Stimulated activated CD4-positive, alpha-beta T cell treated with anti-CD3 and anti-CD28 coated beads, Interleukin-15, amount 100 ng/mL, for 48 hours (primary cell): ENCODE measurements at regions not wholly inside any gene's neighbourhood (a gene's known extent, or its start where the extent isn't known, plus 50 kb on each side); places are given as distances from the start of the nearest gene placed in this dataset.

ENCODE experiments used
- DNase-seq, 2 donors: peaks; one replicate each; pipeline ENCODE4 v3.0.0-alpha.2; 2020; ENCODE audit warnings: low read depth in 2 of 2

DNA sequence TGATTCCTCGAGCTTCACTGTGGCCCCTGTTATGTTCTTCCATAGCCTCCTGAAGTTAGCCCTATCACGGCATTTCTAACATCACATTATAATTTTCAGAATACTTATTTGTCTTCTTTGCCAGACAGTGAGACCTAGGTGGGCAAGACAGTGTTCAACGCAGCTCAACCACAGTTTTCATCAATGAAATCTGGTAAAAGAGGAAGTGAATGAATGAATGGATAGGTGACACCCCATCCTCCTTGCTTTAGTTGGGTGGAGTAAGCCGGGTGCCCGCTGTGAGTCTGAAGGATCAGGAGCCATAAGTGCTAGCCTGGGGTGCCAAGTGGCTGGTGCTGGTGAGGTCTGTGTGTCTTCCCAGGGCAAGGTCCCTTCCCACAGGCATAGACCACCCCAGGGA lies 60.2 kb upstream of the MTNR1B start:
- no peak for DNase-seq

DNA sequence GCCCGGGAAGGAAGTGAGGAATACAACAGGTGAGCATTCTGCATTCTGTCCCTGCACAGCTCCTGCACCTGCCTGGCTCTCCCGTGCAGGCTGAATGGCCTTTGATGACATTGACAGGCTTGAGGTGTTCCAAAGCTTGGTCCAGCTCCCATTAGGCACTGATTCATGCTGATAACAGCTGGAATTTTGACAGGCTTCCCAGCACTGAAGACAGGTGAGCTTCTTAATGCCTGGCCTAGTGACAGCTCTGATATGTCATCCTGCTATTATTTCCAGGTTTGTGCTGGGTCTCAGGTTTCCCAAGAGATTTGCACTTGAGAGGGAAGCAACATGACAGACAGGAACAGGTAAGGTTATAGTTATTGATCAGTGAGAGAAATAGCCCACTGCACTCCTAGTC lies 58.0 kb upstream of the MTNR1B start:
- DNase-seq, result no peak

DNA sequence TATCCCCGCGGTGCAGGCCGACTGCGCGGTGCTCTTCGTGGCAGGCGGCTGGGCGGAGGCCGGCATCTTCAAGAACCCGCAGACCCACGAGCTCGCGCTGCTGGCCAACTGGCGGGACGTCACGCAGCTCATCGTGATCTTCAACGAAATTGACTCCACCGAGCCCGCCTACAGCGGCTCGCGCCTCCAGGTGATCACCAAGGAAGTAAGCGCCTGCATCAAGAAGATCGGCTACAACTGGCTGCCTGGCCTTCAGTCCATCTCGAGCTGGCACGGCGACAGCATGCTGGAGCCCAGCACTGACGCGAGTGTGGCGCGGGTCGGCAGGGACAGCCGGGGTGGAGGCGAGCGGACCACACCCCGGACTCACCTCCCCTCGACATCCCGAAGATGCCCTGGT lies 53.9 kb upstream of the MTNR1B start:
- no peak for DNase-seq

DNA sequence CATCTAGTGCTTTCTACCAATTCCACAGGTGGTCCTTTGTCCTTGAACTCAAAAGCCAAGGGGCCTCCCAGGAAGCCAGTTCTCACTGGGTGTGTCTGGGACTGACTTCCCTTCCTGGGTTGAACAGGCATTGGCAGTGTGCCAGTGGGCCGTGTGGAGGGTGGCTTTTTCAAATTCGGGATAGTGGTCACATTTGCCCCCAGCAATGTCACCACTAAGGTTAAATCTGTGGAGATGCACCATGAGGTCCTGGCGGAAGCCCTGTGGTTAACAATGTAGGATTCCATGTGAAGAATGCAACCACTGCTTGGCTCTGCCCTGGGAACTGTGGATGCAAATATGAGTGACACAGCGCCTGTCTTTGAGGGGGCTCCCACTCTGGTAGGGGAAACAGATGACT lies 53.2 kb upstream of the MTNR1B start:
- DNase-seq, result no peak

DNA sequence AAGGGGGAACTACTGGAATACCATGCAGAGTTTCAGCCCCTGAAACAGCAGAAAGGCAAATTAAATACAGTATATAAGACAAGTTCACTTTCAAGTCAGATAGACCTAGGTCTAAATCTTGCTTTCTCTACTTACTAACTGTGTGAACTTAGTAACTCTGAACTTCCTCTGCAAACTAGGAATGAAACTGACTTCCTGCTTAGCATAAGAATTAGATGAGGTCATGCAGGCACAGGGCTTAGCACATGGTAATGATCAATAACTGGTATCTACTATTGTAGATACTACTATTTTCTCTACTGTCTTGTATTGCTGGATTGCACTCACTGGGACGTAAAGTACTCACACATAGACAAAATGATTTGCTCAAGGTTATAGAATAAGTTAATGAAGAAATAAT lies 51.5 kb upstream of the MTNR1B start:
- no peak for DNase-seq

DNA sequence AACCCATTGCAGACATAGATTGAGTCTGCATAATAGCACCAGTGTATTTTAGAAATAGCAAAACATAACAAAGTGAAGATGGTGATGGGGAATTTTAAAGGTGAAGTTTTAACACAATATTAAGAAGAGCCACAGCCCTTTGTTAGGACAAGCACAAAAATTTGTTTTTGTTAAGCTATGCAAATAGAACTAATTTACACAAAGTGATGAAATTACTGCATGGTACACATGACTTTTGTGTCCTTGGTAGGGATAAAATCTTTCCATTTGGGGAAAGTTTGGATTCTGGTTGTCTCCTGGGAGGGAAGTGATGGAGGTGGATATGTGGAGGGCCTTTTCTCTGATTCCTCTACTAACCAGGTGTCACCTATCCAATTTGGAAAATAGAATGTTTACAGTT lies 50.4 kb upstream of the MTNR1B start:
- no peak for DNase-seq
